ENCODE measurements at regions not wholly inside any gene's neighbourhood (a gene's known extent, or its start where the extent isn't known, plus 50 kb on each side); places are given as distances from the start of the nearest gene placed in this dataset.

DNA sequence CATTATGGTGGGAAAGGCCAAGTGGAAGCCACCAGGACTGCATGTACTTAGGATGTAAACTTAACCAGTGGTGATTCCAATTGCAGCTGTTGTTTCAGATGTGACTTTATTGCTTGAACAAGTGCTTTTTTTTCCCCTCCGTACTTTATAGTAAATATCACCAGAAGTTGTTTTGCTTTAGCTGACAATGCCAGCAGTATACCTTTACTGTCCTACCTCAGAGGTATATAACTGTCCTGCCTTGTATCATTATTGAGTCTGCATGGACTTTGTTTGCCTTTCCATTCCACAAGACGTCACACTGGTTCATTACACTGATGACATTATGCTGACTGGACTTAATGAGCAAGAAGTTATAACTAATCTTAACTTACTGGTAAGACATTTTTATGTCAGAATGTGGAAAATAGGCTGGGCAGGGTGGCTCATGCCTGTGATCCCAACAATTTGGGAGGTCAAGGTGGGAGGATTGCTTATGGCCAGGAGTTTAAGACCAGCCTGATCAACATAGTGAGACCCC lies 77.1 kb upstream of the RAB18 start:
- TF ChIP-seq ELF4 (IDR thresholded peaks at IDR 0.05) (no peak), FOXA1 (IDR thresholded peaks at IDR 0.05) (no peak), HDGF (IDR thresholded peaks at IDR 0.05; ENCODE audit: borderline replicate concordance) (no peak), LEF1 (IDR thresholded peaks at IDR 0.05; ENCODE audit: borderline replicate concordance) (no peak), FOXM1 (IDR thresholded peaks at IDR 0.05; ENCODE audit: borderline replicate concordance) (no peak), CTBP1 (IDR thresholded peaks at IDR 0.05; ENCODE audit: borderline replicate concordance) (no peak), BHLHE40 (IDR thresholded peaks at IDR 0.05; ENCODE audit: borderline replicate concordance) (no peak), SUZ12 (IDR thresholded peaks at IDR 0.05) (no peak), ZNF384 (IDR thresholded peaks at IDR 0.05) (no peak), SP1 (IDR thresholded peaks at IDR 0.05) (no peak), ARNT (IDR thresholded peaks at IDR 0.05) (no peak)
- TF ChIP-seq, protein P1, sequence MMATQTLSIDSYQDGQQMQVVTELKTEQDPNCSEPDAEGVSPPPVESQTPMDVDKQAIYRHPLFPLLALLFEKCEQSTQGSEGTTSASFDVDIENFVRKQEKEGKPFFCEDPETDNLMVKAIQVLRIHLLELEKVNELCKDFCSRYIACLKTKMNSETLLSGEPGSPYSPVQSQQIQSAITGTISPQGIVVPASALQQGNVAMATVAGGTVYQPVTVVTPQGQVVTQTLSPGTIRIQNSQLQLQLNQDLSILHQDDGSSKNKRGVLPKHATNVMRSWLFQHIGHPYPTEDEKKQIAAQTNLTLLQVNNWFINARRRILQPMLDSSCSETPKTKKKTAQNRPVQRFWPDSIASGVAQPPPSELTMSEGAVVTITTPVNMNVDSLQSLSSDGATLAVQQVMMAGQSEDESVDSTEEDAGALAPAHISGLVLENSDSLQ (IDR thresholded peaks at IDR 0.05) = no peak

Measured in HEK293T (cell line).